ENCODE measurements at regions not wholly inside any gene's neighbourhood (a gene's known extent, or its start where the extent isn't known, plus 50 kb on each side); places are given as distances from the start of the nearest gene placed in this dataset.

GRCh38 chr9:86636519-86636918, 282.3 kb upstream of the TUT7 start:
- TF ChIP-seq CTCF (IDR thresholded peaks at IDR 0.05; ENCODE audit: low read length, missing control alignments), result no peak
- no peak for DNase-seq (ENCODE audit: low read depth)
- H3K4me3 ChIP-seq (replicated peaks; ENCODE audit: low read depth, low read length), result no peak overlapping the region

GRCh38 chr9:86636038-86636437, 281.8 kb upstream of the TUT7 start:
- TF ChIP-seq CTCF (IDR thresholded peaks at IDR 0.05; ENCODE audit: low read length, missing control alignments), result no peak
- no peak for DNase-seq (ENCODE audit: low read depth)
- no peak overlapping the region for H3K4me3 ChIP-seq (replicated peaks; ENCODE audit: low read depth, low read length)

DNA sequence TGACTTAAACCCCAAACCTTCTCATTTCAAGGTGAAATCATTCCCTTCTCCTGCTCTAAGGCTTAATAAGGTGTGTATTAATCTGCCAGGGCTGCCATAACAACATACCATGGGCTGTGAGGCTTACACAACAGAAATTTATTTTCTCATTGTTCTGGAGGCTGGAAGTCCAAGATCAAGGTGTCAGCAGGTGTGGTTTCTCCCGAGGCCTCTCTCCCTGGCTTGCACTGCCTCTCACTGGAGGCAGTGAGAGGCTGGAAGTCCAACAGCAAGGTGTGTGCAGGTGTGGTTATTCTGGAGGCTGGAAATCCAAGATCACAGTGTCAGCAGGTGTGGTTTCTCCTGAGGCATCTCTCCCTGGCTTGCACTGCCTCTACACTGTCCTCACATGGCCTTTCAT, 280.3 kb upstream of the TUT7 start:
- H3K4me3 ChIP-seq (replicated peaks; ENCODE audit: low read depth, low read length), result no peak overlapping the region
- DNase-seq (ENCODE audit: low read depth), result no peak
- TF ChIP-seq CTCF (IDR thresholded peaks at IDR 0.05; ENCODE audit: low read length, missing control alignments), result no peak

GRCh38 chr9:86633945-86634344, 279.7 kb upstream of the TUT7 start:
- H3K4me3 ChIP-seq (replicated peaks; ENCODE audit: low read depth, low read length), result no peak overlapping the region
- TF ChIP-seq CTCF (IDR thresholded peaks at IDR 0.05; ENCODE audit: low read length, missing control alignments), result no peak
- no peak for DNase-seq (ENCODE audit: low read depth)

DNA sequence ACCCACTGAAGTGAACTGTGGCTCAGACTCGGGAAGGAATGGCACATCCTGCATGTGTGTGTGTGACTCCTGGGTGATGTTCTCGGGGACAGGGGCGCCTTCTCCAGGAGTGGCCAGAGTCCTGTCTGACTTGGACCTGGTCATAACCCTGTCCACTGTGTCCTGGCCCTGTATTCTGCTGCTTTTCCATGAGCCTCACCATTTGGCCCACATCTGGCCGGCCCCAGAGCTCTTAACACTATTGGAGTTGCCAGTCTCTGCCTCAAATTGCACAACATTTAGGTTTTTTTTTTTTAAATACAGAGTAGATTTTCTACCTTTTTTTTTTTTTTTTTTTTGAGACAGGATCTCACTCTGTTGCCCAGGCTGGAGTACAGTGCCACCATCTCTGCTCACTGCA, 278.3 kb upstream of the TUT7 start:
- DNase-seq (ENCODE audit: low read depth), result no peak
- no peak overlapping the region for H3K4me3 ChIP-seq (replicated peaks; ENCODE audit: low read depth, low read length)
- TF ChIP-seq CTCF (IDR thresholded peaks at IDR 0.05; ENCODE audit: low read length, missing control alignments), result no peak

DNA sequence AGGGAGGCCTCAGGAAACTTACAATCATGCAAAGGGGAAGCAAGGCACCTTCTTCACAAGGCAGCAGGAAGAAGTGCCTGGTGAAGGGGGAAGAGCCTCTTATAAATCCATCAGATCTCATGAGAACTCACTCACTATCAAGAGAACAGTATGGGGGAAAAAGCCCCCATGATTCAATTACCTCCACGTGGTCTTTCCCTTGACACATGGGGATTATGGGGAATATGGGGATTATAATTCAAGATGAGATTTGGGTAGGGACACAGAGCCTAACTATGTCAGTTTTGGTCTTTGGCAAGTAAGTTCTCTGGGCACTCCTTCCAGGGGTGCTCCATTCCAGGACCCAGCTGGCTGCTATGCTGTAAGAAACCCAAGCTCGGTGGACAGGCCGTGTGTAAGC, 275.3 kb upstream of the TUT7 start:
- no peak for TF ChIP-seq CTCF (IDR thresholded peaks at IDR 0.05; ENCODE audit: low read length, missing control alignments)
- no peak overlapping the region for H3K4me3 ChIP-seq (replicated peaks; ENCODE audit: low read depth, low read length)
- DNase-seq (ENCODE audit: low read depth), result no peak

DNA sequence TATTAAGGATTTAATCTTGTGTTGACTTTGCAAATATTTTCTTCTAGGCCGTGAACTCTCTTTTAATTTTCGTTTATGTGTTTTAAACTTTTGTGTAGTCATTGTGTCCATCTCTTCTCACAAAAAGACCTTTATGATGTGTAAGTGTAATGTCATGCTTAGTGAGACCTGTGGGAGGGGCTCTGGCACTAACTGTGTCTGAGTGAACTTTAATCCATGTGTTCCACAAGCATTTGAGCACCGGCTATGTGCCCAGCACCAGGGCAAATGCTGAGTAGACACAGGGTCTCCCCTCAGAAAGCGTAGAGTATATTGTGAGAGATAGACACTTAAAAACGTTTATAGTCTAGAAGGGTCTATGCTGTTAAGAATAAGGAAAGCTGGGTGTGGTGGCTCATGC, 272.6 kb upstream of the TUT7 start:
- TF ChIP-seq CTCF (IDR thresholded peaks at IDR 0.05; ENCODE audit: low read length, missing control alignments), result no peak
- DNase-seq (ENCODE audit: low read depth), result no peak
- H3K4me3 ChIP-seq (replicated peaks; ENCODE audit: low read depth, low read length), result no peak overlapping the region

All from fibroblast of pulmonary artery (primary cell).